Kasumi-1 (cell line): ENCODE measurements at regions not wholly inside any gene's neighbourhood (a gene's known extent, or its start where the extent isn't known, plus 50 kb on each side); places are given as distances from the start of the nearest gene placed in this dataset.

Source experiments
- DNase-seq, 2 experiments: peaks; one replicate each; lab custom pipeline; 2025; lab: John Stamatoyannopoulos, UW

DNA sequence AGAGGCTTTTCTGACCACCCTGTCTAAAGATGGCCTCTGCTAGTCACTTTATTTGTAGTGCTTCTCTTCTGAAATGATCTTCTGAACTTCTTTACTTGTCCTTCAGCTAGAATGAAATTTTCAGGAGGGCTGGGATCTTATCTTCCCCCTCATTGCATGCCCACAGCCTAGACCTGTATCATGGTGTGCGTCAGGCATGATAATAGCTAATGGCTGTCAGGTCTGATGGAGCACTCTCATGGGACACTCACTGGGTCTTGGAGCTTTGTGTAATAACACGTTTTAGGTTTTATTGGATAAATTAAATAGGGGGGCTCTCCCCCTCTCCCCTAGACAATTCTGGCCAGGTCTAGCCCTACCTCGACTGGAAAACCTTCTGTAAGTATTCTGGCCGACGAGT is 97.1 kb upstream of the NRXN3 start:
- no peak for DNase-seq

DNA sequence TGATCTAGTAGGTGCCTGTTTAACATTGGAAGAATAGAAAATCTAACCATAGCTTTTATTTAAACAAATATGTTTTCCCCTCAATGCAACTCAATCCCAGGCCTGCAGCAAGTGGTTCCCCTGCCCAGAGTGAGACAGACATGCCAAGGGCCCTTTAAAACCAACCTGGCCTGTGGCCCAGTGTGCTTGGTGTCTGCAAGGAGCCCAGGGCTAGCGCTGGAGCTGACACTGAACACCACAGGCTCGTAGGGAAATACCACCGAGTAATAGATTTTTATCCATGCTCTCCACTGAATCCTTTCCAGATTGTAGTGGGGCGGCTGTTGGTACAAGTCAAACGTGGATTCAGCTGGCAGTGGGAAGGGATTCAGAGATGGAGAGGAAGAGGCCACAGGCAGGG is 95.6 kb upstream of the NRXN3 start:
- DNase-seq: no peak

GRCh38 chr14:78075033-78075432 is 95.1 kb upstream of the NRXN3 start:
- no peak for DNase-seq

- DNase-seq: no peak
Measured at GRCh38 chr14:78075555-78076277, 94.5 kb upstream of the NRXN3 start.

- DNase-seq: no peak
Measured at GRCh38 chr14:78081245-78081644, 88.9 kb upstream of the NRXN3 start.

DNA sequence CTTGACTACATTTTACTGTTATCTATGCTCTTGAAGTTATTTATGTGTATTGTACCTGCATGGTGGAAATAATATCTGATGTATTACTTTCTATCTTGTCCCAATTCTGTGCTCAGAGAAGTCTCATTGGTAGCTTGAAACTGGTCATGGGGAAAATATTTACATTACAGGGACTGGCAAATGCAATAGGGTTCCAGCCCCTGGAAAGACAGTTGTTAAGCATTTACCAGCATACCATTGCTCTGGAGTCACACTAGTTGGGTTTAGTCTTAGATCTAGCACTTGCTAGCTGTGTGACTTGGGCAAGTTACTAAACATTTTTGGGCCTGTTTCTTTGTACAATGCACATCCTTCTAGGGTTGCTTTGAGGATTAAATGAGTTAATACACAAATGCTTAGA is 86.3 kb upstream of the NRXN3 start:
- no peak for DNase-seq

DNA sequence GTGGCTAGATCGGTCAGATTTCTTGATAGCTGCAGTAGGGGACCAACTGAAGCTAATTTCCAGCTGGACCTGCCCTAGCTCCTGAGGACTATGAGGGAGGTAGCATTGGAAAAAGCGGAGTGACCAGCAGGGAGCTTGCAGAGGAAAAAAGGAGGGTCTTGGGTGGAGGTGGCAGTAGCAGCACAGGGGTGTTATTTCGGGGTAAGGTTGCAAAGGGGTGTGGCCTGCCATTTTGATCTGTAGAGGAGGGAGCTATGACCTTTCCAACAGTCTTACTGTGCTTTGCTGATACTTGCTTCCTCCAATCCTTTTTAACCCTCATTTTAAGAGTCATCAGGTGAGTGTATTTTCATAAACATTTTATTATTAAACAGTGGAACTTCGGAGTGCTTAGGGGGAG is 83.8 kb upstream of the NRXN3 start:
- DNase-seq: no peak

GRCh38 chr14:78088916-78089315 is 81.3 kb upstream of the NRXN3 start:
- no peak for DNase-seq

- DNase-seq: no peak
Measured at GRCh38 chr14:78090864-78091263, 79.3 kb upstream of the NRXN3 start.

- DNase-seq: no peak
Measured at GRCh38 chr14:78091361-78091760, 78.8 kb upstream of the NRXN3 start.

- no peak for DNase-seq
Measured at GRCh38 chr14:78092040-78092439, 78.1 kb upstream of the NRXN3 start.

DNA sequence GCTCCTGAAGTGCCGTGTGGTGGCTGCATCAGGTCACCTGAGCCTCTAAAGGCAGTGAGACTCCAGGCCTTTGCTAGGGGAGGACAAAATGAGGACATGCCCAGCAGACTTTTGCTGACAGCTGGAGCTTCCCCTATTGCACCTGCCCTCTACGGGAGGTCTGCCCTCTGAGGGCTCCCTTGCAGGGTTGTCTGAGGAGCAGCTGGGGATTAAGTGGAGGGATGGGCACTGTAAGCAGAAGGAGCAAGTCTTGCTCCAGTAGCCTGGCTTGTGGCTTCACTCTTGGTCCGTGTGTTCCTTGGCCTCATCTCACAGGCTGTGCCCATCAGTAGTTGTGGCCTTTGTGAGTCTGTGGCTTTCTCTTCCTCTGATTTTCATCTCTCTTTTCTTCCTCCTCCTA is 66.9 kb upstream of the NRXN3 start:
- DNase-seq: no peak

GRCh38 chr14:78104160-78104559 is 66.0 kb upstream of the NRXN3 start:
- DNase-seq: no peak

GRCh38 chr14:78104655-78105054 is 65.5 kb upstream of the NRXN3 start:
- DNase-seq: no peak

DNA sequence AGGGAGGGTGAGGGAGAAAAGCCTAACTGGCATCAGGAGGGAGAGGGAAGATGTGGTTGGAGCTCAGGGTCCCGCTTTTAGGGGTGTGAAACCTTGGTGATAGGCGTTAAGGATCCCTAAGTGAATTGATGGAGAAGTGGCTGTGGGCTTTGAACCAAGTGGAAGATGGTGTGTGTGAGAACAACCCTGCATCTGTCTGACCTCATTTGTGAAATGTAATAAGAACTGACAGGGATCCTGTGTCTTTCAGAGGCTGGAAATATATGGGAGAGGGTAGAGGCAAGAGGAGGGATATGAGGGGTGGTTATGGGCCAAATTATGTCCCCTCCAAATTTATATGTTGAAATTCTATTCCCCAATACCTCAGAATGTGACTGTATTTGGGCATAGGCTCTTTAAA is 63.8 kb upstream of the NRXN3 start:
- DNase-seq: no peak

GRCh38 chr14:78107166-78107565 is 63.0 kb upstream of the NRXN3 start:
- no peak for DNase-seq

- no peak for DNase-seq
Measured at GRCh38 chr14:78119440-78119839, 50.7 kb upstream of the NRXN3 start.
